Thoracic aorta (tissue), 2 donors: ENCODE measurements at regions not wholly inside any gene's neighbourhood (a gene's known extent, or its start where the extent isn't known, plus 50 kb on each side); places are given as distances from the start of the nearest gene placed in this dataset.

Source experiments
- ATAC-seq: fragments of 150-250 bp; one replicate; pipeline ENCODE4 v1.8.0; 2017; ENCODE audit warnings: low read depth; ENCODE audit not compliant: insufficient number of reproducible peaks, low FRiP score
- DNase-seq: peaks from one replicate; pipeline ENCODE4 v3.0.0-alpha.2; 2020; ENCODE audit warnings: low spot score
- H3K27ac ChIP-seq, 2 donors: fragments of 200-600 bp; sonication (generic); 1 replicate in 1 of 2; 2 replicates in 1 of 2; pipeline ENCODE4 v1.5.1; 2016; ENCODE audit warnings: mild to moderate bottlenecking in 2 of 2, moderate library complexity in 2 of 2
- H3K27me3 ChIP-seq: fragments of 200-600 bp; sonication (generic); replicated peaks from 2 replicates; pipeline ENCODE4 v1.6.0; 2016; ENCODE audit warnings: mild to moderate bottlenecking; ENCODE audit not compliant: insufficient read depth
- H3K36me3 ChIP-seq: fragments of 200-600 bp; sonication (generic); one replicate; pipeline ENCODE4 v1.5.1; 2016
- H3K4me1 ChIP-seq, 2 donors: fragments of 200-600 bp; sonication (generic); 1 replicate in 1 of 2; 2 replicates in 1 of 2; pipeline versions ENCODE4 v1.5.1 to v1.6.0; 2016; ENCODE audit warnings: low read depth in 2 of 2, mild to moderate bottlenecking in 1 of 2; ENCODE audit not compliant: control insufficient read depth in 1 of 2
- H3K4me3 ChIP-seq: fragments of 200-600 bp; sonication (generic); 2 replicates; pipeline ENCODE4 v1.5.1; 2016; ENCODE audit warnings: mild to moderate bottlenecking
- H3K9me3 ChIP-seq: fragments of 200-600 bp; sonication (generic); 2 replicates; pipeline ENCODE4 v1.5.1; 2016
- TF ChIP-seq, protein P1 (sequence below): fragments of 200-600 bp; sonication (generic); IDR thresholded peaks from one replicate; pipeline ENCODE4 v1.5.1; 2019; ENCODE audit warnings: antibody characterized with exemption

DNA sequence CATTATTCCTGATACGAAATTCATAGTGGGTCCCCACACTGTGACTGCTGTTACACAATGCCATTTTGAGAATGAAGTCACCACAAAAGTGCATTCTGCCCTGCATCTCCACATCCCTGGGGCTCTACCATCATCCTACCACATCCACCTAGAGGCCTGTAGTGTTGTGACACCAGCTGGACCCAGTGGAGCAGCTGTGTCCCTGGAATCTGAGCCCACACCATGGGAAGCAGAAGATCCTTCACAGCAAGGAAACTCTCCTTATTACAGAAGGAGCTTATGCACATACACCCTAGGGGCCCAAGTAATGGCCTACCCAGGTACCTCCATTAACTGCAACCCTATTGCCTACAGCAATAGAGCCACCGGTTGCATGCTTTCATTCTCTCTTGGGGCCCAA is 566.6 kb upstream of the EPHA7 start:
- no peak for DNase-seq
- Histone ChIP-seq H3K36me3 (no peaks in the 10 kb centered on the region), H3K4me1 (no peaks in the 10 kb centered on the region), H3K4me3 (no peak overlapping the region), H3K9me3 (no peaks in the 10 kb centered on the region), H3K27me3 (no peaks in the 10 kb centered on the region), H3K27ac (no peak overlapping the region)
- ATAC-seq: no peak
- TF ChIP-seq, protein P1, sequence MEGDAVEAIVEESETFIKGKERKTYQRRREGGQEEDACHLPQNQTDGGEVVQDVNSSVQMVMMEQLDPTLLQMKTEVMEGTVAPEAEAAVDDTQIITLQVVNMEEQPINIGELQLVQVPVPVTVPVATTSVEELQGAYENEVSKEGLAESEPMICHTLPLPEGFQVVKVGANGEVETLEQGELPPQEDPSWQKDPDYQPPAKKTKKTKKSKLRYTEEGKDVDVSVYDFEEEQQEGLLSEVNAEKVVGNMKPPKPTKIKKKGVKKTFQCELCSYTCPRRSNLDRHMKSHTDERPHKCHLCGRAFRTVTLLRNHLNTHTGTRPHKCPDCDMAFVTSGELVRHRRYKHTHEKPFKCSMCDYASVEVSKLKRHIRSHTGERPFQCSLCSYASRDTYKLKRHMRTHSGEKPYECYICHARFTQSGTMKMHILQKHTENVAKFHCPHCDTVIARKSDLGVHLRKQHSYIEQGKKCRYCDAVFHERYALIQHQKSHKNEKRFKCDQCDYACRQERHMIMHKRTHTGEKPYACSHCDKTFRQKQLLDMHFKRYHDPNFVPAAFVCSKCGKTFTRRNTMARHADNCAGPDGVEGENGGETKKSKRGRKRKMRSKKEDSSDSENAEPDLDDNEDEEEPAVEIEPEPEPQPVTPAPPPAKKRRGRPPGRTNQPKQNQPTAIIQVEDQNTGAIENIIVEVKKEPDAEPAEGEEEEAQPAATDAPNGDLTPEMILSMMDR: no peak

DNA sequence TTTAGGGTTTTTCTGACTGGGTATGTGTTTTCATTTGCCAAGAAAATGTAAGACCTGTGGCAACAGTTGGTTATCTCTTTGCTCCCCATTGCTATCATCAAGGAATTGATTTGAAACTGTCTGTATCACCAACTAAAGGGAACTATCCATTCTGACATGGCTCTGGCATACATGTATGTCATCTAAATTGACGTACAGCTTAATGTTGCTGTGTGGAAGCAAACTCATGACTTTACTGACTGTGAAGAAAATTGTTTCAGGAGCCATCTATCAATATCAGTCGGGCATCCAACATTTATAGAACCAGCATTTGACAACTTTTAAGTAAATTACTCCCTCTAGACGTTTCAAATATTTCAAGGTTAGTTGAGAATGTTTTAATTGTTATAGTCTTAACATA is 555.8 kb upstream of the EPHA7 start:
- TF ChIP-seq, protein P1: no peak
- no peaks in the 10 kb centered on the region for H3K4me1 ChIP-seq
- no peak overlapping the region for H3K4me3 ChIP-seq
- no peaks in the 10 kb centered on the region for H3K9me3 ChIP-seq
- no peak overlapping the region for H3K27ac ChIP-seq
- DNase-seq (no peak), ATAC-seq (no peak)
- H3K36me3 ChIP-seq: no peaks in the 10 kb centered on the region
- H3K27me3 ChIP-seq: no peaks in the 10 kb centered on the region

DNA sequence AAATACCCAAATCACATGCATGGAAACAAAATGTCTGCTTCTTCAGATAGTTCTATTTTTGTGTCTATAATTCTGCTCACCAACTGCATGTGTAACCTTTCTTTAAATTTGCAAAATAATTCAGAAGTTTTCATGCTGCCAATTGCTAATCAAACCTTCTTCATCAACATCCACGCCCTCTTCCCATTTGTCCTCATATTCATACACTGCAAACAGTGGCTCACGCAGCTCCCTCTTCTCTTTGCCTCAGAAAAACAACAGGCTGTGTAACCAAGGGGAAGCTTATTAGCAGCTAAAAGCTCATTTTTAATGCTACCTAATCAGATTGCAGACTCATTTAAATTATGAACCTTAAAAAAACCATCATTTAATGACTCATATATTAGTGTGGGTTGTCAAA is 555.0 kb upstream of the EPHA7 start:
- Histone ChIP-seq H3K4me1 (no peaks in the 10 kb centered on the region), H3K36me3 (no peaks in the 10 kb centered on the region), H3K27me3 (no peaks in the 10 kb centered on the region), H3K9me3 (no peaks in the 10 kb centered on the region), H3K4me3 (no peak overlapping the region), H3K27ac (no peak overlapping the region)
- TF ChIP-seq, protein P1: no peak
- DNase-seq (no peak), ATAC-seq (no peak)

DNA sequence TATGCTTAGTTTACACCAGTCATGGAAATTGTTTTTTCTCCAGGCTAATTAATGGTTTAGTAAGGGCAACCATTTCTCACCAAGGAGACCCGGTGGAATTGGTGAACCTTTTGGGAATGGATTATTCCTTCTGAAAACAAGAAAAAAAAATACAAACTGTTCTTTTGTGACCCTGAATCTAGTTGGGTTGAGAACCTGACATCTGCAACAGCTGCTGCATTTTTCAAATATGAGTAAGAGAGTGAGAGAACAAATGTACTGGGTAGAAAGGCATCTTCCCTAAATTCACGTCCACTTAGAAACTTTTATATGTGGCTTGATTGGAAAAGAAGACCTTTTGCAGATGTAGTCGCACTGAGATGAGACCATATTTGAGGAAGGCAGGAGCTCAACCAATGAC is 553.4 kb upstream of the EPHA7 start:
- Histone ChIP-seq H3K36me3 (no peaks in the 10 kb centered on the region), H3K27me3 (no peaks in the 10 kb centered on the region), H3K9me3 (no peaks in the 10 kb centered on the region), H3K4me3 (no peak overlapping the region), H3K4me1 (no peaks in the 10 kb centered on the region), H3K27ac (no peak overlapping the region)
- TF ChIP-seq, protein P1: no peak
- DNase-seq (no peak), ATAC-seq (no peak)

DNA sequence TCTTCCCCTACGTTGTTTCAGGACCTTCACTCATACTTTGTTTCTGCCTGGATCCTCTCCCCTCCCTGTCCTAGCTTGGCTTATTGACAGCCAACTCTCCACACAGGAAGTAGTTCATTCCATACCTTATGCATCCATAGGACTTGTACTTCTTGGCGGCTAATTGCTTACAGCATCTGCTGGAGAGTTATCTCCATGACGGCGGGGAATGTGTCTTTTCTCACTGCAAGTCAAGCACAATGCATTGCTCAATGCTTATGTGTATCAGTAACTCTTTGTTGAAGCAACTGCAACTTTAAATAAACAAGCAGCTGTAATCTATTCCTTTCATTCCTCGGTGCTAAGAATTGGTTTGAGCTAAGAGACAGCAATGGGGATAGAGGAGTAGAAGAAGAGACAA is 551.3 kb upstream of the EPHA7 start:
- TF ChIP-seq, protein P1: no peak
- no peaks in the 10 kb centered on the region for H3K36me3 ChIP-seq
- H3K27ac ChIP-seq: no peak overlapping the region
- no peaks in the 10 kb centered on the region for H3K27me3 ChIP-seq
- no peaks in the 10 kb centered on the region for H3K9me3 ChIP-seq
- no peaks in the 10 kb centered on the region for H3K4me1 ChIP-seq
- no peak overlapping the region for H3K4me3 ChIP-seq
- DNase-seq (no peak), ATAC-seq (no peak)
